UCSD-AML1 (cell line): ENCODE measurements at regions not wholly inside any gene's neighbourhood (a gene's known extent, or its start where the extent isn't known, plus 50 kb on each side); places are given as distances from the start of the nearest gene placed in this dataset.

ENCODE experiments used
- DNase-seq: peaks from one replicate; lab custom pipeline; 2025; ENCODE audit not compliant: unreplicated experiment; lab: John Stamatoyannopoulos, UW

DNA sequence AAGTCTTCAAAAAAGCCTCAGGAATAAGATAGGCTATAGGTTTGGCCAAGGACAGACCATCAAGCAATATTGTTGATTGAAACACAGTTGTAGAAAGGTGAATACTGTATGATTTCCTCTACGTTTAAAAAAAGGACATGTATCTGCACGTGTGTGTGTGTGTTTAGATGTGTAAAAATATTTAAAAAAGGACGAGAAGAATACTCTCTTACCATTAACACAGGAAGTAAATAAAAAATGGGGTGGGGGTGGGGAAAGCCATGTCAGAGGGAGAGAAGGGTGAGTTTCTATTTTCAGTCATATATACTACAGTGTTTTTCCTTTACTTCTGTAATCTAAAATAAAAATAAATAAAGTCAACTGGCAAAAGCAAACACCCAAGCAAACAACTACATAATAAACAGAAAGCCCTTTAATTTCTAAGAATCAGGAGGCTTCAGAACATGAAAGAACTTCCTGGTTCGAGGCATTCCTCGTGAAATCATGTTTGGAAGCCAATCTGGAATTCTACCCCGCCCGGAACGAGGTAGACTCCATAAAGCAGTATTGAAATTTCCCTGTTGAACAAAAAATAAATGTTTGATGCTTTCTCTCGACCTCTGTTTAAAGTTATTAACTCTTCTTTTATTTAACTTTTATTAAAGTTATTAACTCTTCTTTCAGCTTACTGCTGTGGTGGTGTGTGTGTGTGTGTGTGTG, 158.1 kb upstream of the ZNF217 start:
- no peak for DNase-seq

DNA sequence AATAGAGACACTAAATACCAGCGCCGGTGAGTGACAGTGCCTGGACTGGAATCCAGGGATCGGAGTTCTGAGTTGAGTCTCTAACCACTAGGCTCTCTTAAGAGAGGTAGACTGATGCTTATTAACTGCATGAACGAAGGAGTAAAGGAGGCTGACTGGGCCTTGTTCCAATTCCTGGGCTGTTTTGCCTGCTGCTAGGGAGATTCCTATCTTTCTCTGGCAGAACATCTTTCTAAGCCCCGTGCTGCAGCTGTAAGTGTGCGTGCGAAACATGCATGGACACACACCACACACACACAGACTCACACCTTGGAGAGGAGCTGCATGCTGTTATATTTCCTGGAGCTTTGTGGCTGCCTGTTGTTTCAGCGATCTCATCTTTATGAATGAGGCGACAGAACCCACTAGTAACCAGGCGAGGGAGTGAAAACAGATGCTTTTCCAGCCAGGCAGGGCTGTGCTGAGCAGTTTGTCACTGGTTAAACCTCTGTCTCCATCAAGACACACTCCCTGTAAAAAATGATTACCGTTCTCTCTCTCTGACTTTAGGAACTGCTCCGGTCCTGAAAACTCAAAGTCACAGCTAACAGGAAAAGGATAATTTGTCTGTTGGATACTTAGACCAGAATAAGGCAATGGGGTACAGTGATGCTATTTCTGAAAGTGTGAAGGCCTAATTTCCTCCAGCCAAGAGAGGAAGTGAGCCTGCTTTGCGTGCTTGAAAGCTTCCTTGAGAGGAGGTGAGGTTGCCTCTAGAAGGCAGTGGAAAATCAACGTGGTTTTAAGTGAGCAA, 157.4 kb upstream of the ZNF217 start:
- DNase-seq = peak; percentile 70

DNA sequence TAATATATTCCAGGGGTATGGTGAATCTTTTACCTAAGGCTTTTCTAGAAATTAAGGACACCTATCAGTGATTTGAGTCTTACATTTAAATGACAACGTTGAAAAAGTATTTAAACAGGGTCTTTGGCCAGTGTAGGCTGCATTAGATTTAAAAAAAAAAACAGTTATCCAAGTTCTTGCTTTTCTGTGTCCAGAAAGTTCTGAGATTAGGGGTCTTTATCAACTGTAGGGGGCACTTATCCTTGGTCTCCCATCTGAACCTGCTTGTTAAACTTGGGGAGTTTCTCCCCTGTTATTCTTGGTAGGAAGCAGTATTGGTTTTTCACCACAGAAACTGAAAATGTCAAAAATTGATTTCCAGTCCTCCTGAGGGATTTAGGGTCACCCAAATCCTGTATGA, 155.9 kb upstream of the ZNF217 start:
- no peak for DNase-seq

DNA sequence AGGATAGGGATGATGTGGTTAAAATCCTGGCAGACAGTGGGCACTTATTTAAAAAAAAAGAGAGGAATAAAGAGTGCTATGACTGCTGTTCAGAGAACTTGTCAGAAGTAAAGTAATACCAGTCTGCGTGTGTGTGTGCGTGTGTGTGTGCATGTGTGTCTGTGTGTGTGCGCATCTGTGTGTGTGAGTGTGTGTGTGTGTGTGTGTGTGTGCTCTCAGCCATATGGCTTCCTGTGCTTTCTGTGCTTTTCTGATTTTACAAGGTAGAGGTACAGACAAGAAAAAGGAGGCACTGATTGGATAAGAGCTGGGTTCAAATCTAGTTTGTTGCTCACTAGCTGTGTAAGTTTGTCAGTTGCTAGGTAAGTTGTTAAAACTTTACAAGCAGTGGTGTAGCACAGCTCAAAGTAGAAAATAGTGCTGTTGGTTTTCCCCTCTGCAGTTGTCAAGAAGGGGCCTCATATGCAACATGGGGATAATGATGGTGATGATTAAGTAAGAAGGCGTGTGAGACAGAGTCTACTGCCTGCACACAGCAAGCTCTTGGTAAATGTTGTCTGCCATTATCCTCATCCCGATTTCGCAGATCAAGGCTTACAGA, 155.3 kb upstream of the ZNF217 start:
- DNase-seq = no peak

GRCh38 chr20:53748176-53748575, 154.5 kb upstream of the ZNF217 start:
- DNase-seq = no peak

GRCh38 chr20:53743607-53744260, 150.1 kb upstream of the ZNF217 start:
- peak; percentile 16 for DNase-seq

GRCh38 chr20:53742685-53743081, 149.0 kb upstream of the ZNF217 start:
- DNase-seq = no peak

DNA sequence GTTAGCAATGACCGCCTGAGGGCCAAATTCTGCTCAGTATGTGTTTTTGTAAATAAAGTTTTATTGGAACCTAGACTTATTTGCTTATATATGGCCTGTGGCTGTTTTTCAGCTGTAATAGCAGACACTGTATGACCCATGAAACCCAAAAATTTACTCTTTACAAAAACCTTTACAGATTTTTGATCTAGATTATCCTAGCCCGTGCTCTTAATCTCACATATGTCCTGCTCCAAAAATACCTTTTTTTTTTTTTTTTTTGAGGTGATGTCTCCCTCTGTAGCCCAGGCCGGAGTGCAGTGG, 148.0 kb upstream of the ZNF217 start:
- DNase-seq = no peak

- no peak for DNase-seq
Measured at GRCh38 chr20:53739799-53740785, 146.5 kb upstream of the ZNF217 start.

DNA sequence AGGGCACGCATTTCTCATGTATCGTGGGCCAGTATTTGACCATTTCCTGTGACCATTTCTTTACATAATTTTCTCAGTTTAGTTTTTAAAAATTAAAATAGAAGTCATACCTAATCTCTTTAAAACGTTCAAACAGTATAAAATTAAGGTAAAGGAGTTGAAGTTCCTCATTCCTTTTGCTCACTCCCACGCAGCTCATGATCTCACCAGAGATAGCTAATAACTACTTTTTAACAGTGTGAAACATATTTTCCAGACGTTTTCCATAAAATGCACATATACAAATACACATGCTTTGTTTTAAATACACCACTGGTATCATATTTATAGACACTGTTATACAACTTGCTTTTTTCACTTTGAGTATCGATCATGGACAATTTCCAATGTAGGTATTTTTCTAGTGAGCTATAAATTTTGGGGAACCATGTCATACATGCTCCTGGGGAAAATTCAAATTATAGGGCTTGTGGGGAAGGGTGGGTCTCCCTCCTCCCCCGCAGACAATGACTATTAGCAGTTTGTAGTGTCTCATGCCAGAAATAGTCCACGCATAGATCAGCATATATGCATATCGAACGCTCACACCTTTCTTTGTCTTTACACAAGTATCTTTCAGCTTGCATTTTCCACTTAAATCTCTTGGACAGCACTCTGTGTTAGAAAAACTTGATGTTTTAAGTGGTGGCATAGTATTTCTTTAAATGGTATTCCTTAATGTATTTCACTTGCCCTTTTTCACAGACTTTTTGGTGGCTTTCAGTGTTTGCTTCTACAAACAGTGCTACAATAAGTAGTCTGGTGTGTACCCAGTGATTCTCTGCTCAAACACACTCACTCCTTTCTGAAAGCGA, 145.5 kb upstream of the ZNF217 start:
- DNase-seq = no peak

DNA sequence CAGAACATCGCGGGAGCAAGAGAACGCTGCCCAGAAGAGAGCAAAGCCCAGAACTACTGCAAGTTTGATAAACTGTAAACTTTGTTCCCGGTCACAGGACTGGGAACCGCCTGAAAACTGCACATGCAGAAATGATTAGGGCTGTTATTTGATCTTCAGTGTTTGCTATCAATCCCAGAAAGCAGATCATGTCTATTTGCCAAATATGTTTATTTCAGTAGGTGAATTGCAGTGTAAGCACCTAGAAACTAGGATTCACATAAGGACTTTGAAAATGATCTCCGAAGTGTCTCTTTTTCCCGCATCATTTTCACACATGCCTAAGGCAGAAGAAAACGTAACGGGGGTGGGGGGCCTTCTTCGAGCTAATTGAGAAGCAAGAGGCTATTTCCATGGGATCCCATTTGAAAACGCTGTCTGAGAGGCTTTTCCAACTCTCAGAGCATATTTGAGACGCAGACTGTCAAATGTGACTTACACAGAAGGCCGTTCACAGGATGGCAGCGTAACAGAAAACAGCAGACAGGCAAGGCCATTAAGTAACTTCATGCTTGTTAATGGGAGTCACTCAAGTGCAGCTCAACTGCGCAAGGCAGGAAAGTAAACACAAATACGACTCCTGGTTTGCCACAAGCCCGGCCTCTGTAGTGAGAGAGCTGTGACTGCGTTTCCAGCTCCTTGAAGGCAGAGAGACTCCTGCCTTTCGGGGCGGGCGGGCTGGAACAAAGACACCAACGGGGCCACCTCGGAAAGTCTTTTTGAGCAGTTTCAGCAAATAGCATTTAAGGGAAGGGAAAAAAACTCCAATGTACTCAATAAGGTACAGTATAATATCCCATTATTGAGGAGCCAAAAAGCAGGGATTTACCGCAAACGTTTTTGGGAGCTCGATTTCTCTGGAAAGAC, 144.7 kb upstream of the ZNF217 start:
- DNase-seq = peak; percentile 25

GRCh38 chr20:53737396-53738038, 143.9 kb upstream of the ZNF217 start:
- no peak for DNase-seq

- DNase-seq = peak; percentile 20
Measured at GRCh38 chr20:53736757-53737395, 143.2 kb upstream of the ZNF217 start.

GRCh38 chr20:53736122-53736756, 142.6 kb upstream of the ZNF217 start:
- no peak for DNase-seq

GRCh38 chr20:53735536-53736050, 142.0 kb upstream of the ZNF217 start:
- peak; percentile 25 for DNase-seq

DNA sequence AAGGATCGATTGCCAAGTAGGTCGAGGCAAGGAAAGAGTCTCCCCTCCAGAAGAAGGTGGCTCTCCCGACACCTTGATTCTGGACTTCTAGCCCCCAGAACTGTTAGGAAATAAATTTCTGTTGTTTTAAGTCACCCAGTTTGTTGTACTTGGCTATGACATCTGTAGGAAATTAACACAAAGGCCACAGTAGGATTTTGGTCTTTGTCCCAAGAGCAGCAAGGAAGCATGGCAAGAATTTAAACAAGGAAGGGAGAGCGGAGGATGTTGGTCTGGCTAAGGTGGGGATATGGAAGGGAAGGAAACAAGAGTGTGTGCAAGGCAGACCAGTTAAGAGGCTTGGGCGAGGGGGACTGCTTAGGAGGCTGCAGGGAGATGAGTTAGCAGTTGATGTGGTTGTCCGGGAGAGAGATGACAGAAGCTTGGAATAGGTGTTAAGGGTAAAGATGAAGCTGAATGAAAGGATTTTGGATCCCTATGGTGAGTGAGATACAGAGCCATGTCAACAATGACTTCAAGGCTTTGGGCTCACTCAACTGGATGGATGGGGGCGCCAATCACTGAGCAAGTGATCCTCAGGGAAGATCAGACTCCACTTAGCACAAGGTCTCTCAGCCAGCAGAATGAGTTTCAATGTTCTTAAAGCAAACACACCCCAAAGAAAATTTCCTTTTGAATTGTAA, 140.5 kb upstream of the ZNF217 start:
- no peak for DNase-seq
